Lower leg skin (tissue), 3 donors: ENCODE measurements at regions not wholly inside any gene's neighbourhood (a gene's known extent, or its start where the extent isn't known, plus 50 kb on each side); places are given as distances from the start of the nearest gene placed in this dataset.

Experiments used
- CTCF ChIP-seq, 3 donors: fragments of 450-650 bp; IDR thresholded peaks; one replicate each; pipeline ENCODE4 v1.5.1; 2016; ENCODE audit warnings: antibody characterized with exemption in 3 of 3, mild to moderate bottlenecking in 3 of 3, moderate library complexity in 2 of 3
- POLR2A ChIP-seq, 2 donors: fragments of 450-650 bp; IDR thresholded peaks; one replicate each; pipeline ENCODE4 v1.6.1; 2016 to 2017; ENCODE audit warnings: antibody characterized with exemption in 2 of 2, mild to moderate bottlenecking in 1 of 2, moderate library complexity in 1 of 2

- TF ChIP-seq CTCF (IDR thresholded peaks at IDR 0.05), result no peak
- TF ChIP-seq POLR2A (IDR thresholded peaks at IDR 0.05), result no peak
Measured at GRCh38 chr4:7141151-7141834, 51.0 kb upstream of the SORCS2 start.
